OCI-LY1 (cell line): ENCODE measurements at regions not wholly inside any gene's neighbourhood (a gene's known extent, or its start where the extent isn't known, plus 50 kb on each side); places are given as distances from the start of the nearest gene placed in this dataset.
"Not testable (repeated sequence)": the region's sequence is repeated elsewhere in the genome, so short reads cannot be mapped to it uniquely, and the experiment has no call there.

Source experiments
- H2AFZ ChIP-seq: fragments of 200-600 bp; sonication (generic), shearing (Covaris generic); 2 replicates; pipeline ENCODE4 v1.6.0; 2014; ENCODE audit warnings: antibody characterized with exemption, mild to moderate bottlenecking, low read length
- H3F3A ChIP-seq: fragments of 200-600 bp; sonication (generic), shearing (Covaris generic); 2 replicates; pipeline ENCODE4 v1.6.0; 2014; ENCODE audit warnings: mild to moderate bottlenecking, antibody characterized with exemption, low read length, moderate library complexity; ENCODE audit not compliant: insufficient read depth
- H3K27ac ChIP-seq: fragments of 200-600 bp; sonication (generic); 2 replicates; pipeline ENCODE4 v1.5.1; 2014; ENCODE audit warnings: low read length, mixed run types, mild to moderate bottlenecking, low read depth; ENCODE audit not compliant: poor library complexity, severe bottlenecking
- H3K27me3 ChIP-seq: fragments of 200-600 bp; sonication (generic); 2 replicates; pipeline ENCODE4 v1.6.0; 2014; ENCODE audit warnings: antibody characterized with exemption, mild to moderate bottlenecking, low read length, moderate library complexity; ENCODE audit not compliant: insufficient read depth
- H3K36me3 ChIP-seq: fragments of 200-600 bp; sonication (generic); 2 replicates; pipeline ENCODE4 v1.6.1; 2014; ENCODE audit warnings: mild to moderate bottlenecking, antibody characterized with exemption, low read length, moderate library complexity, mixed read lengths; ENCODE audit not compliant: insufficient read depth
- H3K4me1 ChIP-seq: fragments of 200-600 bp; sonication (generic); 2 replicates; pipeline ENCODE4 v1.5.1; 2014; ENCODE audit warnings: mild to moderate bottlenecking, low read length, moderate library complexity; ENCODE audit not compliant: insufficient read depth, severe bottlenecking
- H3K4me2 ChIP-seq: fragments of 200-600 bp; sonication (generic), shearing (Covaris generic); 2 replicates; pipeline ENCODE4 v1.6.1; 2014; ENCODE audit warnings: low read length
- H3K4me3 ChIP-seq: fragments of 200-600 bp; sonication (generic); 2 replicates; pipeline ENCODE4 v1.5.1; 2014; ENCODE audit warnings: low read length, low read depth, mild to moderate bottlenecking, mixed read lengths; ENCODE audit not compliant: poor library complexity, severe bottlenecking
- H3K79me2 ChIP-seq: fragments of 200-600 bp; shearing (Covaris generic); 2 replicates; pipeline ENCODE4 v1.6.1; 2016; ENCODE audit warnings: mixed run types, low read length, mixed read lengths; ENCODE audit not compliant: insufficient read depth
- H3K9ac ChIP-seq: fragments of 200-600 bp; sonication (generic), shearing (Covaris generic); 2 replicates; pipeline ENCODE4 v1.6.1; 2014; ENCODE audit warnings: mild to moderate bottlenecking, low read length, mixed read lengths
- H3K9me2 ChIP-seq: fragments of 200-600 bp; sonication (generic), shearing (Covaris generic); 2 replicates; pipeline ENCODE4 v1.6.1; 2014; ENCODE audit warnings: low read depth, mild to moderate bottlenecking, low read length, mixed read lengths
- H3K9me3 ChIP-seq: fragments of 200-600 bp; shearing (Covaris generic); 2 replicates; pipeline ENCODE4 v1.6.1; 2014; ENCODE audit warnings: low read length, mixed read lengths
- H4K20me1 ChIP-seq: fragments of 200-600 bp; sonication (generic), shearing (Covaris generic); 2 replicates; pipeline ENCODE4 v1.6.0; 2016; ENCODE audit warnings: mild to moderate bottlenecking, low read length; ENCODE audit not compliant: insufficient read depth
- CTCF ChIP-seq: fragments of 200-600 bp; sonication (generic), shearing (Covaris generic); IDR thresholded peaks from 2 replicates; pipeline ENCODE4 v1.5.1; 2017; ENCODE audit warnings: mild to moderate bottlenecking, antibody characterized with exemption, low read length, moderate library complexity, mixed read lengths
- EZH2 ChIP-seq: fragments of 200-600 bp; sonication (generic), shearing (Covaris generic); IDR thresholded peaks from 2 replicates; pipeline ENCODE4 v1.8.0; 2017; ENCODE audit warnings: borderline replicate concordance, mixed run types, mild to moderate bottlenecking, antibody characterized with exemption, low read length, moderate library complexity, mixed read lengths

GRCh38 chr4:111359602-111360001 is 736.7 kb upstream of the PITX2 start:
- H3F3A ChIP-seq: no peaks in the 10 kb centered on the region
- H3K27ac ChIP-seq: no peak overlapping the region
- no peak overlapping the region for H3K9ac ChIP-seq
- no peaks in the 10 kb centered on the region for H3K9me2 ChIP-seq
- H3K4me2 ChIP-seq: no peak overlapping the region
- no peaks in the 10 kb centered on the region for H3K4me1 ChIP-seq
- no peaks in the 10 kb centered on the region for H3K79me2 ChIP-seq
- H3K27me3 ChIP-seq: no peaks in the 10 kb centered on the region
- no peak overlapping the region for H2AFZ ChIP-seq
- no peak overlapping the region for H3K4me3 ChIP-seq
- H4K20me1 ChIP-seq: no peaks in the 10 kb centered on the region
- TF ChIP-seq EZH2: no peak
- TF ChIP-seq CTCF: no peak
- H3K9me3 ChIP-seq: no peaks in the 10 kb centered on the region
- no peaks in the 10 kb centered on the region for H3K36me3 ChIP-seq

GRCh38 chr4:111360906-111361305 is 738.0 kb upstream of the PITX2 start:
- Histone ChIP-seq H3K4me1 (no peaks in the 10 kb centered on the region), H3K4me2 (no peak overlapping the region), H3K9me3 (no peaks in the 10 kb centered on the region), H3K9ac (no peak overlapping the region), H3K79me2 (no peaks in the 10 kb centered on the region), H3K4me3 (no peak overlapping the region), H4K20me1 (no peaks in the 10 kb centered on the region), H3K36me3 (no peaks in the 10 kb centered on the region), H3K27ac (no peak overlapping the region), H3K27me3 (no peaks in the 10 kb centered on the region), H2AFZ (no peak overlapping the region), H3K9me2 (no peaks in the 10 kb centered on the region), H3F3A (no peaks in the 10 kb centered on the region)
- TF ChIP-seq CTCF (no peak), EZH2 (no peak)

- Histone ChIP-seq H3K9me2 (no peaks in the 10 kb centered on the region), H4K20me1 (no peaks in the 10 kb centered on the region), H3F3A (no peaks in the 10 kb centered on the region), H3K9ac (no peak overlapping the region), H3K4me1 (no peaks in the 10 kb centered on the region), H3K36me3 (no peaks in the 10 kb centered on the region), H3K4me2 (no peak overlapping the region), H3K9me3 (no peaks in the 10 kb centered on the region), H3K4me3 (no peak overlapping the region), H3K27ac (no peak overlapping the region), H3K79me2 (no peaks in the 10 kb centered on the region), H3K27me3 (no peaks in the 10 kb centered on the region), H2AFZ (no peak overlapping the region)
- no peak for TF ChIP-seq EZH2
- TF ChIP-seq CTCF: no peak
These were observed 740.1 kb upstream of the PITX2 start for GRCh38 chr4:111362941-111363361.

- H3K9me2 ChIP-seq, H2AFZ ChIP-seq: not testable (repeated sequence)
These were observed 755.0 kb upstream of the PITX2 start for GRCh38 chr4:111377880-111378279.

More at GRCh38 chr4:111377880-111378279, 755.0 kb upstream of the PITX2 start:
- not testable (repeated sequence) for H3K9me3 ChIP-seq, H3K27me3 ChIP-seq, H3K36me3 ChIP-seq, H3K4me2 ChIP-seq, H3F3A ChIP-seq, H3K4me1 ChIP-seq, H3K9ac ChIP-seq, H3K27ac ChIP-seq, H3K4me3 ChIP-seq, H4K20me1 ChIP-seq, H3K79me2 ChIP-seq
